Peyer's patch (tissue), 4 donors: ENCODE measurements at regions not wholly inside any gene's neighbourhood (a gene's known extent, or its start where the extent isn't known, plus 50 kb on each side); places are given as distances from the start of the nearest gene placed in this dataset.

Experiments used
- DNase-seq, 3 donors: peaks; one replicate each; pipeline ENCODE4 v3.0.0-alpha.2; 2017 to 2019
- H3K27ac ChIP-seq, 4 donors: fragments of 200-600 bp; sonication (generic); one replicate each; pipeline ENCODE4 v1.5.1; 2016 to 2019
- H3K27me3 ChIP-seq, 2 donors: fragments of 200-600 bp; sonication (generic); one replicate each; pipeline ENCODE4 v1.5.1; 2019
- H3K36me3 ChIP-seq, 3 donors: fragments of 200-600 bp; sonication (generic); one replicate each; pipeline ENCODE4 v1.5.1; 2016 to 2019
- H3K4me1 ChIP-seq, 4 donors: fragments of 200-600 bp; sonication (generic); one replicate each; pipeline ENCODE4 v1.5.1; 2016 to 2019
- H3K4me3 ChIP-seq, 4 donors: fragments of 200-600 bp; sonication (generic); 1 replicate in 3 of 4; 2 replicates in 1 of 4; pipeline ENCODE4 v1.5.1; 2016 to 2019; ENCODE audit warnings: mild to moderate bottlenecking in 1 of 4
- H3K9me3 ChIP-seq, 4 donors: fragments of 200-600 bp; sonication (generic); one replicate each; pipeline ENCODE4 v1.5.1; 2016 to 2019; ENCODE audit warnings: mild to moderate bottlenecking in 1 of 4
- CTCF ChIP-seq, 6 experiments: fragments of 450-650 bp in 4 of 6; fragments of 200-600 bp in 2 of 6; sonication (generic) in 1 of 6; IDR thresholded peaks; one replicate each; pipeline ENCODE4 v1.5.1; 2017 to 2019; ENCODE audit warnings: antibody characterized with exemption in 6 of 6, mild to moderate bottlenecking in 3 of 6, moderate library complexity in 1 of 6
- POLR2A ChIP-seq, 2 donors: fragments of 450-650 bp; IDR thresholded peaks; one replicate each; pipeline ENCODE4 v1.5.1; 2017; ENCODE audit warnings: antibody characterized with exemption in 2 of 2, mild to moderate bottlenecking in 2 of 2, moderate library complexity in 2 of 2

GRCh38 chr9:118302721-118303120, 598.5 kb downstream of the TLR4 start:
- Histone ChIP-seq H3K9me3 (no peaks in the 10 kb centered on the region), H3K27ac (no peak overlapping the region), H3K27me3 (no peaks in the 10 kb centered on the region), H3K4me1 (no peaks in the 10 kb centered on the region), H3K4me3 (no peak overlapping the region), H3K36me3 (no peaks in the 10 kb centered on the region)
- no peak for DNase-seq
- TF ChIP-seq POLR2A (IDR thresholded peaks at IDR 0.05) (no peak), CTCF (IDR thresholded peaks at IDR 0.05) (no peak)

GRCh38 chr9:118303216-118303615, 599.0 kb downstream of the TLR4 start:
- no peak for TF ChIP-seq POLR2A (IDR thresholded peaks at IDR 0.05)
- TF ChIP-seq CTCF (IDR thresholded peaks at IDR 0.05), result no peak
- no peak for DNase-seq
- Histone ChIP-seq H3K27me3 (no peaks in the 10 kb centered on the region), H3K4me3 (no peak overlapping the region), H3K9me3 (no peaks in the 10 kb centered on the region), H3K4me1 (no peaks in the 10 kb centered on the region), H3K36me3 (no peaks in the 10 kb centered on the region), H3K27ac (no peak overlapping the region)

DNA sequence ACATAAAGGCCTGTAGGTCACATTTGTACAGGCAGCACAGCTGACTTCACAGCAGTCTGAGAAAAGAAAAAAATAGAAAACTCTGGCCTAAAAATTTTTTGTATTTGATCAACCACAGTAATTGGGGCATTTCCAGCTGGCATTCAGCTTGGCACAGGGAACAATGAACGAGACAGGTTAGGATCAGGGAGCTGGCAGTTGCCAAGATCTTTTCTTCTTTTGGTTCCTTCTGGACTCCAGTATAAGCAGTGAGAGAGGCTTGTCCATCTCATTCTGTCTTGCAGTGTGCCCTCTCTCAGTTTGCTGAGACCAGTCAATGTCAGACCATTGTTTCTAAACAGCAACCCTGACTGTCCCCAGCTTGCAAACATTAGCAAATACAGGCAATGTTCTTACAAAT, 601.1 kb downstream of the TLR4 start:
- no peak for DNase-seq
- H3K9me3 ChIP-seq, result no peaks in the 10 kb centered on the region
- TF ChIP-seq CTCF (IDR thresholded peaks at IDR 0.05) (no peak), POLR2A (IDR thresholded peaks at IDR 0.05) (no peak)

GRCh38 chr9:118306801-118307200, 602.6 kb downstream of the TLR4 start:
- no peak for DNase-seq

More for the DNA sequence above, 601.1 kb downstream of the TLR4 start:
- Histone ChIP-seq H3K27ac (no peak overlapping the region), H3K27me3 (no peaks in the 10 kb centered on the region), H3K36me3 (no peaks in the 10 kb centered on the region), H3K4me3 (no peak overlapping the region), H3K4me1 (no peaks in the 10 kb centered on the region)

GRCh38 chr9:118313965-118314364, 609.8 kb downstream of the TLR4 start:
- no peak for TF ChIP-seq CTCF (IDR thresholded peaks at IDR 0.05)
- no peak for TF ChIP-seq POLR2A (IDR thresholded peaks at IDR 0.05)
- DNase-seq, result no peak
- H3K27ac ChIP-seq, result no peak overlapping the region
- no peak overlapping the region for H3K4me3 ChIP-seq
- no peaks in the 10 kb centered on the region for H3K9me3 ChIP-seq
- H3K4me1 ChIP-seq, result no peaks in the 10 kb centered on the region
- H3K36me3 ChIP-seq, result no peaks in the 10 kb centered on the region
- no peaks in the 10 kb centered on the region for H3K27me3 ChIP-seq

More at GRCh38 chr9:118306801-118307200, 602.6 kb downstream of the TLR4 start:
- Histone ChIP-seq H3K4me1 (no peaks in the 10 kb centered on the region), H3K4me3 (no peak overlapping the region), H3K27ac (no peak overlapping the region), H3K36me3 (no peaks in the 10 kb centered on the region), H3K27me3 (no peaks in the 10 kb centered on the region), H3K9me3 (no peaks in the 10 kb centered on the region)
- TF ChIP-seq POLR2A (IDR thresholded peaks at IDR 0.05) (no peak), CTCF (IDR thresholded peaks at IDR 0.05) (no peak)

GRCh38 chr9:118316831-118317343, 612.7 kb downstream of the TLR4 start:
- H3K4me1 ChIP-seq, result no peaks in the 10 kb centered on the region
- no peak overlapping the region for H3K27ac ChIP-seq
- TF ChIP-seq CTCF (IDR thresholded peaks at IDR 0.05), result no peak
- TF ChIP-seq POLR2A (IDR thresholded peaks at IDR 0.05), result no peak
- no peaks in the 10 kb centered on the region for H3K9me3 ChIP-seq
- H3K27me3 ChIP-seq, result no peaks in the 10 kb centered on the region
- no peak for DNase-seq
- H3K36me3 ChIP-seq, result no peaks in the 10 kb centered on the region
- H3K4me3 ChIP-seq, result no peak overlapping the region
